HG02678 (cell line): ENCODE measurements at regions not wholly inside any gene's neighbourhood (a gene's known extent, or its start where the extent isn't known, plus 50 kb on each side); places are given as distances from the start of the nearest gene placed in this dataset.
"Not testable (repeated sequence)": the region's sequence is repeated elsewhere in the genome, so short reads cannot be mapped to it uniquely, and the experiment has no call there.

ENCODE experiments used
- ATAC-seq: cut with Tn5 transposase; IDR thresholded peaks from one replicate; pipeline ENCODE4 v1.9.1; 2021; ENCODE audit warnings: mild to moderate bottlenecking, moderate library complexity; ENCODE audit not compliant: unreplicated experiment

GRCh38 chr14:38973083-38973700 lies 129.8 kb downstream of the SEC23A start:
- ATAC-seq = no peak

GRCh38 chr14:38972511-38972910 lies 130.5 kb downstream of the SEC23A start:
- no peak for ATAC-seq

DNA sequence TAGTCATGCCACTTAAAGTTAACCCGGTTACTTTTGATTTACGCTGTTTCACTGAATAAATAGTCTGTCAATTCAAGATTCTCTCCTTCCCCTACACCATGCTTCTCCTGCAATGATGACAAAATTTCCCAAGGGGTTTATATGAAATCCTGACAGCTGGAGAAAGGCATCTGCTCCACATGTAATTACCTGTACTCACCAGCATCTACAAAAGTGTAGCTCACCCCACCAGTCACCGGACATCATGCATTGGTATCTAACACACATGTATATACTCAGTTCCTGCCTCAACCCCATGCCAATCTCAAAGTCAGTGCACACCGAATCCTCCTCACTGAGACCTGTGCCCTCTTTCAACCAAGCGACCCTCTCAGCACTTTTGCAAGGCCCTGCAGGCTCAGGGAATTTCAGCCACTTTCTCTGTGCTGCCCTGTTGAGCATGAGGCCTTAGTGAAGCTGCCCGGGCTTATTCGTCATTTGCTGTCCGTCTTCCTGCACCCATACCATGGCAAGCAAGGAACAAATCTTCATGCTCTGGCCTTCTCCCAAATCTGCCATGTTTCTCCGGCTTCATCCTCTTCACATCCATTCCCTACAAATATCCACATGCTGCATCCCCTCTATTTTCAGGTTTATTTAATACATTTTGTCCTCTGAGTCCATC lies 131.6 kb downstream of the SEC23A start:
- ATAC-seq = no peak

DNA sequence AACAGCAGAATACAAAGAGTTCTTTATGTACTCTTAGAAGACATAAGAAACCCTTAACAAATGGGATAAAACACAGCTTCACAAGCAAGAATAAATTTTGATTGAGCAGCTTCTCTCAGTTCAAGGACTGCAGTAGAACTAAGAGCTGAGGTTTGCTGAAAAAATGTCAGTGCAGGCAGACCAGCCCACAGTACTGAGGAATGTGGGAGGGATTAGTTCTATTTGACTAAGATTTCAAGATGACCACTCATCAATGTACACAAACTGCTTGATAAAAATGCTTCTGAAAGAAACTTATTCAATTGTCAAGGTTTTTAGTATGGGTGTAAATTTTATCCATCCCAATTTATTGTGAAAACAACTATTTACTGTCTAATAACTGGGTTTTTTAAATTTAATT lies 138.4 kb downstream of the SEC23A start:
- ATAC-seq = no peak

DNA sequence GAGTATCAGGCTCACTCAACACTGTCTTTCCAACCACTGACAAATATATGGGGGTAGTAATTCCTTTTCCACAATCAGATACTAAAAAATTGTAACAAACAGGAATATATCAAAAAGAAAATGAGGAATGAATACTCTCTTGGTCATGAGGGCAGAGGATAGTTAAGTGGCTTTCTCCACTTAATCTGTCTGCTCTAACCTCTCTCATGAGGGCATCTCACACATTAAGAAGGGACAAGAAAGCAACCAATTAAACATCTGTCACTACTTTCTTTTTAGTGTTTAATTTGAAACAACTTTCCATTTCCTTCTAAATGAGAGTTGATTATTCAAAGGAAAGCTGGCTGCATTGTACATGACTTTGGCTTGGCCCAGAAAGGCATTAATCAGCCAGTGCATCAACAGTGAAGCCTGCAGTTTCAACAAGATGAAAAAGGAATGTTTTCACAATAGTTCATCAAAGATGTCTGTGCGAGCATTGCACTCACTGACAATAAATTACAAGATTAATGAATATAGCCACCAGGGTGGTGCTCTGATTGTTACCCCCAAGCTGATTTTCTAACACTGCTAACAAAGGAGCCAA lies 142.0 kb downstream of the SEC23A start:
- no peak for ATAC-seq

DNA sequence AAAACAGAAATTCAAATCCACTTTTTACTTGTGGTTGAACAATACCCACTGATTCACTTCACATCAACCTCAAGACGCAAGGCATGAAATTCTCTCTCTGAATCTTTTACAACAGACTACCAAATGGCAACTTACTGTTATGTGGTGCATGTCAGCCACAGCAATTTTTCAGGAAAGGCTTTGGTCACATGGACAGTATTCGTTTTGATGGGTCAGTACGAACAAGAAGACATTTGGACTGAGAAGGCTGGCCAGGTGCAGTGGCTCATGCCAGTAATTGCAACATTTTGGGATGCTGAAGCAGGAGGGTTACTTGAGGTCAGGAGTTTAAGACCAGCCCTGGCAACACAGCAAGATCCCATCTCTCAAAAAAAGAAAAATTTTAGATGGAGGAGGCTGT lies 144.0 kb downstream of the SEC23A start:
- ATAC-seq = no peak

- ATAC-seq = no peak
Observed at GRCh38 chr14:38958589-38958988, 144.4 kb downstream of the SEC23A start.

GRCh38 chr14:38951451-38951850 lies 151.6 kb downstream of the SEC23A start:
- no peak for ATAC-seq

- ATAC-seq = no peak
Observed at GRCh38 chr14:38950676-38951075, 152.4 kb downstream of the SEC23A start.

DNA sequence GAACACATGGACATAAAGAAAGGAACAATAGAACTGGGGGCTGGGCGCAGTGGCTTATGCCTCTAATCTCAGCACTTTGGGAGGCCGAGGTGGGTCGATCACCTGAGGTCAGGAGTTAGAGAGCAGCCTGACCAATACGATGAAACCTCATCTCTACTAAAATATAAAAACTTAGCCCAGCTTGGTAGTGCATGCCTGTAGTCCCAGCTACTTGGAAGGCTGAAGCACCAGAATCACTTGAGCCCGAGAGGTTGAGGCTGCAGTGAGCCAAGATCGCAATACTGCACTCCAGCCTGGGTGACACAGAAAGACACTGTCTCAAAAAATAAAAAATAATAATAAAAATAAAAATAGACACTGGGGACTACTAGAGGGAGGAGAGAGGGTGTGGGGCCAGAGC lies 154.5 kb downstream of the SEC23A start:
- ATAC-seq = no peak

GRCh38 chr14:38948171-38948570 lies 154.9 kb downstream of the SEC23A start:
- ATAC-seq = no peak

DNA sequence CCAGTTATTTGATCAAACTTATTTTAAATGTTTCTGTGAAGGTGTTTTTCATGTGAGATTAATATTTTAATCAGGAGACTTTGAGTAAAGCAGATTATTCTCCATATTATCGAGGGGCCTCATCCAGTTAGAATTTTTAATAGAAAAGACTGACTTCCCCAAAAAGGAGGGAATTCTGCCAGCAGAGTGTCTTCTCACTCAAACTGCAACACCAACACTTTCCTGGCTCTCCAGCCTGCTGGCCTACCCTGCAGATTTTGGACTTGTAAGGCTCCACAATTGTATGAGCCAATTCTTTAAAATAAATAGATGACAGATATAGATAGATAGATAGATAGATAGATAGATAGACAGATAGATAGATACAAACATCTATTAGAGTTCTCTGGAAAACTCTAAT lies 155.7 kb downstream of the SEC23A start:
- ATAC-seq = no peak

GRCh38 chr14:38944691-38945090 lies 158.3 kb downstream of the SEC23A start:
- ATAC-seq = no peak

- ATAC-seq = no peak
Observed at GRCh38 chr14:38941488-38941887, 161.5 kb downstream of the SEC23A start.

- not testable (repeated sequence) for ATAC-seq
Observed at GRCh38 chr14:38932653-38933000, 170.4 kb downstream of the SEC23A start.

GRCh38 chr14:38931969-38932652 lies 170.9 kb downstream of the SEC23A start:
- ATAC-seq = no peak

GRCh38 chr14:38930898-38931297 lies 172.1 kb downstream of the SEC23A start:
- no peak for ATAC-seq

GRCh38 chr14:38930022-38930421 lies 173.0 kb downstream of the SEC23A start:
- no peak for ATAC-seq

DNA sequence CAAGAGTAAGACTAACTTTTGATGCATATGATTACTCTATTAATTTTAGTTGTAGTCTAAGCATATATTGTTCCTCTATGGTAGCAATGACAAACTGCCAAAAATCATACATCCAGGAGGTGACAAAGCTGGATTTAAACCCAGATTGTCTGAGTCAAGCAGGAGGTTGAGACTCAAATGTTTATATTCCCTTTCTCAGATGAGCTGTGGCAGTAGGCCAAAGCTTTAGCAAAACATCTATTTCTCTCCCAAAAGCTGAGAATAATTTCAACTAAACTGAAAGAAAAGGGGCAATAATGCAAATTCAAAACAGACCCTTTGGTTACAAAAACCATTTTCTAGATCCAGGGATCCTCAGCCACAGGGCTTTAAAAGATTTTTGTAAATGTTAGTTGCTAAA lies 173.6 kb downstream of the SEC23A start:
- ATAC-seq = no peak

DNA sequence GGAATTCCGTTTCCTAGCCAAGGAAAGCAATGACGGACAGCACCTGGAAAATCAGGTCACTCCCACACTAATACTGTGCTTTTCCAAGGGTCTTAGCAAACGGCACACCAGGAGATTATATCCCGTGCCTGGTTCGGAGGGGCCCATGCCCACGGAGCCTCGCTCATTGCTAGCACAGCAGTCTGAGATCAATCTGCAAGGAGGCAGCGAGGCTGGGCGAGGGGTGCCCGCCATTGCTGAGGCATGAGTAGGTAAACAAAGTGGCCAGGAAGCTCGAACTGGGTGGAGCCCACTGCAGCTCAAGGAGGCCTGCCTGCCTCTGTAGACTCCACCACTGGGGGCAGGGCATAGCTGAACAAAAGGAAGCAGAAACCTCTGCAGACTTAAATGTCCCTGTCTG lies 181.1 kb downstream of the SEC23A start:
- ATAC-seq = not testable (repeated sequence)

DNA sequence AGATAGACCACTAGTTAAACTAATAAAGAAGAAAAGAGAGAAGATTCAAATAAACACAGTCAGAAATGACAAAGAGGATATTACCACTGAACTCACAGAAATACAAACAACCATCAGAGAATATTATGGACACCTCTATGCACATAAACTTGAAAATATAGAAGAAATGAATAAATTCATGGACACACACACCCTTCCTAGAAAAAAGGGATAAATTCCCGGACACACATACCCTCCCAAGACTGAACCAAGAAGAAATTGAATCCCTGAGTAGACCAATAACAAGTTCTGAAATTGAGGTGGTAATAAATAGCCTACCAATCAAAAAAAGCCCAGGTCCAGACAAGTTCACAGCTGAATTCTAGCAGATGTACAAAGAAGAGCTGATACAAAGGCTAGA lies 187.9 kb downstream of the SEC23A start:
- ATAC-seq = no peak

DNA sequence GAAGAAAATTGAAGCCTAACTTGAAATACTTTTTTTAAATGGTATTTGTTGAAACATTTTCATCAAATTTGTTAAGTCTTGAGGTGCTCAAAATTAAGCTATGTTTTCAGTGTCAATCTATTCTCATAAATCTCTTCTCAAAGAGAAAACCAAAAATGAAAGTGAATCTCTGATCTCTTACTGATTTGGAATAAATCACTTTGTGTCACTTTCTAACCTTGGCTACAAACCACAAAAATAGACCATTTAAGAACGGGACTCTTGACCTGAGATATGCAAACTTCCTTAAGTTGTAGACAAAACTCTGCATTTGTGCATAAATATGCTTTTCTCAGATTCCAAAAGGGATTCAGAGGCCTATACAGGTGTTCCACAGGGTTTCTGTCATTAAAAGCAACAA lies 192.9 kb downstream of the SEC23A start:
- no peak for ATAC-seq
